H1 (cell line): ENCODE measurements at regions not wholly inside any gene's neighbourhood (a gene's known extent, or its start where the extent isn't known, plus 50 kb on each side); places are given as distances from the start of the nearest gene placed in this dataset.

Source experiments
- CTCF ChIA-PET: fragments of 300-600 bp; sonication (Branson Sonifier 250); formaldehyde crosslinking; loops from one replicate; lab custom pipeline; 2021; ENCODE audit not compliant: partially characterized antibody; lab: Charles Lee
- POLR2A ChIA-PET: fragments of 300-600 bp; sonication (Branson Sonifier 250); formaldehyde crosslinking; loops from one replicate; lab custom pipeline; 2021; ENCODE audit warnings: inconsistent platforms; ENCODE audit not compliant: partially characterized antibody; lab: Charles Lee
- DNase-seq, 2 experiments: peaks; one replicate each; pipeline versions ENCODE4 v3.0.0 to v3.0.0-alpha.2; 2010 to 2022; ENCODE audit warnings: low spot score in 2 of 2, low read depth in 1 of 2, mixed read lengths in 1 of 2
- FAIRE-seq: peaks from 2 replicates; lab custom pipeline; 2011; peaks lifted over from hg19 to GRCh38; lab: Jason Lieb, UNC
- H2AFZ ChIP-seq: 2 replicates; pipeline ENCODE4 v1.8.1; 2012; ENCODE audit warnings: low read length, inconsistent platforms
- H2AK5ac ChIP-seq: 2 replicates; pipeline ENCODE4 v1.6.1; 2013; ENCODE audit warnings: low read depth, low read length
- H2BK120ac ChIP-seq: replicated peaks from 2 replicates; pipeline ENCODE3; 2013; ENCODE audit warnings: low read depth, low read length, inconsistent platforms
- H2BK12ac ChIP-seq: 2 replicates; pipeline ENCODE4 v1.6.1; 2013; ENCODE audit warnings: low read depth, low read length
- H2BK15ac ChIP-seq: 2 replicates; pipeline ENCODE4 v1.6.1; 2013; ENCODE audit warnings: low read length
- H2BK20ac ChIP-seq: 2 replicates; pipeline ENCODE4 v1.6.1; 2013; ENCODE audit warnings: low read length
- H2BK5ac ChIP-seq: 2 replicates; pipeline ENCODE4 v1.6.1; 2013; ENCODE audit warnings: low read depth, low read length
- H3K14ac ChIP-seq: 2 replicates; pipeline ENCODE4 v1.6.1; 2013; ENCODE audit warnings: inconsistent platforms; ENCODE audit not compliant: insufficient read length
- H3K18ac ChIP-seq: 2 replicates; pipeline ENCODE4 v1.6.1; 2013; ENCODE audit warnings: low read length; ENCODE audit errors: extremely low read depth
- H3K23ac ChIP-seq: 2 replicates; pipeline ENCODE4 v1.6.1; 2013; ENCODE audit warnings: inconsistent platforms; ENCODE audit not compliant: insufficient read length
- H3K23me2 ChIP-seq: 2 replicates; pipeline ENCODE4 v1.6.1; 2013; ENCODE audit warnings: low read depth, low read length
- H3K27ac ChIP-seq: 2 replicates; pipeline ENCODE4 v1.6.1; 2011; ENCODE audit warnings: low read depth, low read length, inconsistent platforms
- H3K27me3 ChIP-seq, 4 experiments: replicated peaks in 1 of 4; 1 replicate in 1 of 4; 2 replicates in 3 of 4; pipeline versions ENCODE4 v1.6.1 to v1.8.1; 2011 to 2013; ENCODE audit warnings: low read length in 3 of 4, mild to moderate bottlenecking in 3 of 4, inconsistent platforms in 2 of 4, mixed read lengths in 2 of 4, moderate library complexity in 1 of 4; ENCODE audit not compliant: control insufficient read depth in 3 of 4, insufficient read depth in 3 of 4; ENCODE audit errors: extremely low read depth in 1 of 4
- H3K36me3 ChIP-seq, 4 experiments: 2 replicates each; pipeline versions ENCODE4 v1.6.1 to v1.8.1; 2011 to 2013; ENCODE audit warnings: mild to moderate bottlenecking in 4 of 4, low read length in 3 of 4, moderate library complexity in 2 of 4, control low read depth in 1 of 4, inconsistent platforms in 1 of 4; ENCODE audit not compliant: insufficient read depth in 4 of 4, control insufficient read depth in 2 of 4
- H3K4ac ChIP-seq: replicated peaks from 2 replicates; pipeline ENCODE3; 2013; ENCODE audit warnings: low read length, low read depth, mixed read lengths, inconsistent platforms; ENCODE audit not compliant: insufficient read length
- H3K4me1 ChIP-seq, 4 experiments: replicated peaks in 1 of 4; 1 replicate in 1 of 4; 2 replicates in 3 of 4; pipeline versions ENCODE4 v1.6.1 to v1.8.1; 2011 to 2013; ENCODE audit warnings: low read length in 3 of 4, inconsistent platforms in 2 of 4, mixed read lengths in 1 of 4; ENCODE audit not compliant: insufficient read depth in 4 of 4, control insufficient read depth in 3 of 4
- H3K4me2 ChIP-seq, 2 experiments: 2 replicates each; pipeline versions ENCODE4 v1.6.1 to v1.8.1; 2011 to 2013; ENCODE audit warnings: low read depth in 2 of 2, low read length in 2 of 2, control low read depth in 1 of 2, inconsistent platforms in 1 of 2, mild to moderate bottlenecking in 1 of 2; ENCODE audit not compliant: insufficient read depth in 1 of 2
- H3K4me3 ChIP-seq, 4 experiments: fragments of 200-600, 300-600 bp in 1 of 4; sonication (generic), shearing (Covaris generic), sonication (Bioruptor Twin) in 1 of 4; 2 replicates each; pipeline versions ENCODE4 v1.5.1 to v1.8.1; 2011 to 2016; ENCODE audit warnings: low read length in 4 of 4, low read depth in 3 of 4, control low read depth in 2 of 4, inconsistent platforms in 2 of 4, mild to moderate bottlenecking in 2 of 4, mixed read lengths in 1 of 4, moderate library complexity in 1 of 4; ENCODE audit not compliant: insufficient read depth in 2 of 4; ENCODE audit errors: extremely low read depth in 1 of 4
- H3K56ac ChIP-seq: replicated peaks from 2 replicates; pipeline ENCODE3; 2013; ENCODE audit warnings: low read depth, mild to moderate bottlenecking, mixed read lengths, low read length, inconsistent platforms; ENCODE audit not compliant: insufficient read length
- H3K79me1 ChIP-seq: 2 replicates; pipeline ENCODE4 v1.6.1; 2013; ENCODE audit warnings: low read depth, low read length, control low read depth
- H3K79me2 ChIP-seq, 2 experiments: 2 replicates each; pipeline versions ENCODE4 v1.6.1 to v1.8.1; 2012 to 2013; ENCODE audit warnings: low read length in 2 of 2, mild to moderate bottlenecking in 2 of 2, inconsistent platforms in 1 of 2; ENCODE audit not compliant: insufficient read depth in 2 of 2, control insufficient read depth in 1 of 2
- H3K9ac ChIP-seq, 4 experiments: replicated peaks in 1 of 4; 1 replicate in 1 of 4; 2 replicates in 3 of 4; pipeline versions ENCODE4 v1.6.1 to v1.8.1; 2011 to 2013; ENCODE audit warnings: low read depth in 3 of 4, low read length in 3 of 4, control low read depth in 2 of 4, mild to moderate bottlenecking in 2 of 4, moderate library complexity in 2 of 4, inconsistent platforms in 1 of 4; ENCODE audit errors: extremely low read depth in 1 of 4
- H3K9me3 ChIP-seq, 2 experiments: 2 replicates each; pipeline versions ENCODE4 v1.6.1 to v1.8.1; 2012 to 2013; ENCODE audit warnings: mild to moderate bottlenecking in 2 of 2, moderate library complexity in 2 of 2, control low read depth in 1 of 2, inconsistent platforms in 1 of 2, low read depth in 1 of 2, low read length in 1 of 2, mixed read lengths in 1 of 2; ENCODE audit not compliant: insufficient read depth in 2 of 2
- H4K20me1 ChIP-seq, 2 experiments: replicated peaks in 1 of 2; 2 replicates each; pipeline versions ENCODE3 to v1.8.1; 2011 to 2013; ENCODE audit warnings: inconsistent platforms in 2 of 2, low read length in 2 of 2, mild to moderate bottlenecking in 1 of 2; ENCODE audit not compliant: insufficient read depth in 2 of 2, control insufficient read depth in 1 of 2
- H4K5ac ChIP-seq: 2 replicates; pipeline ENCODE4 v1.6.1; 2013; ENCODE audit warnings: low read length, low read depth, mixed read lengths, inconsistent platforms; ENCODE audit not compliant: insufficient read length
- H4K8ac ChIP-seq: 2 replicates; pipeline ENCODE4 v1.8.0; 2013; ENCODE audit warnings: mild to moderate bottlenecking, moderate library complexity, low read length, inconsistent platforms; ENCODE audit not compliant: insufficient read depth; ENCODE audit errors: extremely low read depth
- H4K91ac ChIP-seq: replicated peaks from 2 replicates; pipeline ENCODE3; 2013; ENCODE audit warnings: low read length, mixed read lengths, inconsistent platforms; ENCODE audit not compliant: insufficient read length
- BACH1 ChIP-seq: IDR thresholded peaks from 2 replicates; pipeline ENCODE4 v1.6.1; 2012; ENCODE audit warnings: low read length, improper control_type of control experiment
- BRCA1 ChIP-seq: IDR thresholded peaks from 2 replicates; pipeline ENCODE4 v1.6.1; 2012; ENCODE audit warnings: low read depth, low read length, improper control_type of control experiment
- CBX8 ChIP-seq: fragments of 300-800, 300-1000 bp; sonication (generic); IDR thresholded peaks from 2 replicates; pipeline ENCODE4 v1.7.1; 2016; ENCODE audit warnings: low read depth, low read length, borderline replicate concordance
- CEBPB ChIP-seq: IDR thresholded peaks from 2 replicates; pipeline ENCODE4 v1.6.1; 2012; ENCODE audit warnings: low read depth, low read length
- CHD1 ChIP-seq: IDR thresholded peaks from 2 replicates; pipeline ENCODE4 v1.6.1; 2012; ENCODE audit warnings: low read depth, low read length, improper control_type of control experiment
- EGR1 ChIP-seq: IDR thresholded peaks from 2 replicates; pipeline ENCODE4 v1.6.1; 2011; ENCODE audit warnings: low read depth, low read length, borderline replicate concordance
- EZH2 ChIP-seq: fragments of 200-600 bp; sonication (generic); IDR thresholded peaks from 2 replicates; pipeline ENCODE4 v1.7.1; 2012; ENCODE audit warnings: low read depth, mild to moderate bottlenecking, moderate library complexity, low read length, inconsistent platforms; ENCODE audit not compliant: severe bottlenecking
- FOSL1 ChIP-seq: IDR thresholded peaks from 2 replicates; pipeline ENCODE4 v1.6.1; 2011; ENCODE audit warnings: mild to moderate bottlenecking, low read depth, low read length, moderate library complexity; ENCODE audit not compliant: insufficient read depth
- HDAC2 ChIP-seq, 2 experiments: fragments of 300-600 bp in 1 of 2; sonication (generic) in 1 of 2; IDR thresholded peaks; 2 replicates each; pipeline ENCODE4 v1.6.1; 2011 to 2012; ENCODE audit warnings: low read depth in 2 of 2, low read length in 2 of 2, mild to moderate bottlenecking in 2 of 2, moderate library complexity in 2 of 2, borderline replicate concordance in 1 of 2, inconsistent platforms in 1 of 2
- PHF8 ChIP-seq: fragments of 200-600 bp; sonication (generic); conservative IDR thresholded peaks from 2 replicates; pipeline ENCODE4 v1.7.1; 2012; ENCODE audit warnings: low read depth, mild to moderate bottlenecking, inconsistent platforms, low read length, moderate library complexity
- POLR2AphosphoS5 ChIP-seq: IDR thresholded peaks from 2 replicates; pipeline ENCODE4 v1.6.1; 2011; ENCODE audit warnings: low read depth, low read length
- RFX5 ChIP-seq: IDR thresholded peaks from 2 replicates; pipeline ENCODE4 v1.6.1; 2011; ENCODE audit warnings: low read depth, low read length, improper control_type of control experiment, borderline replicate concordance
- RXRA ChIP-seq: IDR thresholded peaks from 2 replicates; pipeline ENCODE4 v1.6.1; 2011; ENCODE audit warnings: low read depth, mild to moderate bottlenecking, low read length, moderate library complexity; ENCODE audit not compliant: insufficient read depth
- WGBS, 2 experiments: shearing (Covaris generic) in 1 of 2; methylation state at CpG; one replicate each; pipeline versions ENCODE4 v1.1.6 to v1.1.7; 2013 to 2015; ENCODE audit warnings: low lambda C conversion rate in 2 of 2, mixed read lengths in 2 of 2, inconsistent platforms in 1 of 2, low coverage in 1 of 2, missing lambda C conversion rate in 1 of 2; ENCODE audit not compliant: insufficient replicate concordance in 2 of 2, insufficient coverage in 1 of 2, insufficient read length in 1 of 2; ENCODE audit errors: extremely low coverage in 1 of 2, missing lambda C conversion rate in 1 of 2; 5-methylcytosine and 5-hydroxymethylcytosine counted together

- no peaks in the 10 kb centered on the region for H4K20me1 ChIP-seq
- TF ChIP-seq BRCA1 (no peak), PHF8 (no peak), HDAC2 (IDR thresholded peaks at IDR 0.05; ENCODE audit: borderline replicate concordance in 1 of 2, low read depth in 2 of 2, low read length in 2 of 2) (no peak), POLR2AphosphoS5 (no peak), BACH1 (no peak), CEBPB (no peak), EZH2 (no peak), CHD1 (no peak), FOSL1 (no peak), RFX5 (no peak), CBX8 (no peak), EGR1 (no peak), RXRA (no peak)
- TF ChIP-seq, all 59 proteins: peak for 0
- no peak overlapping the region for H4K91ac ChIP-seq
- H3K4ac ChIP-seq: no peak overlapping the region
- H3K18ac ChIP-seq: no peak overlapping the region
- H4K5ac ChIP-seq: no peak overlapping the region
- H3K14ac ChIP-seq: no peak overlapping the region
- CTCF ChIA-PET: interaction anchor here (0.7 to 2.2 kb wide), 3 partner anchors 140 to 841 kb away, joined by 3 to 6 read pairs (median 4); no protein-coding TSS in a partner anchor
- no peaks in the 10 kb centered on the region for H3K79me1 ChIP-seq
- H3K4me2 ChIP-seq: peak overlapping the region in 1 of 2 experiments; percentile 48; a peak in 1 of 4 replicates
- no peak overlapping the region for H2BK5ac ChIP-seq
- no peak overlapping the region for H3K27ac ChIP-seq
- FAIRE-seq (no peak), DNase-seq (no peak)
- H2BK120ac ChIP-seq: no peak overlapping the region
- POLR2A ChIA-PET: no interaction called here
- peak overlapping the region; percentile 52; the same call in 1 of the 2 replicates for H2BK12ac ChIP-seq
- H3K23ac ChIP-seq: no peak overlapping the region
- peaks cover 1% of the 10 kb centered on the region; the same call in 1 of the 2 replicates for H3K23me2 ChIP-seq
- H2AFZ ChIP-seq: no peak overlapping the region
- 87% methylated on average over 3 of the region's 3 CpGs; no CpG with 5 or more reads in 1 of the 2 experiments for WGBS, 2 experiments
- H4K8ac ChIP-seq: no peak overlapping the region
- no peak overlapping the region for H2AK5ac ChIP-seq
- H3K4me3 ChIP-seq: no peak overlapping the region
- no peaks in the 10 kb centered on the region for H3K27me3 ChIP-seq
- H3K36me3 ChIP-seq: no peaks in the 10 kb centered on the region
- no peak overlapping the region for H2BK20ac ChIP-seq
- H2BK15ac ChIP-seq: no peak overlapping the region
- H3K56ac ChIP-seq: no peak overlapping the region
- H3K4me1 ChIP-seq: peaks cover 0 to 24% (median 7%) of the 10 kb centered on the region in 4 experiments; a peak in 3 of 7 replicates
- H3K9ac ChIP-seq: no peak overlapping the region
- no peaks in the 10 kb centered on the region for H3K79me2 ChIP-seq
- H3K9me3 ChIP-seq: no peaks in the 10 kb centered on the region
These were observed 155.0 kb downstream of the OMA1 start for GRCh38 chr1:58391514-58391913.
